A549 (cell line): ENCODE measurements at regions not wholly inside any gene's neighbourhood (a gene's known extent, or its start where the extent isn't known, plus 50 kb on each side); places are given as distances from the start of the nearest gene placed in this dataset.

ENCODE experiments used
- CEBPB ChIP-seq, 2 experiments: fragments of >200 bp in 1 of 2; sonication (Bioruptor Twin) in 1 of 2; formaldehyde crosslinking in 1 of 2; IDR thresholded peaks; 2 replicates each; pipeline ENCODE4 v1.6.1; 2012 to 2016
- CHD4 ChIP-seq: fragments of 200-600 bp; sonication (generic); IDR thresholded peaks from 2 replicates; pipeline ENCODE4 v1.6.1; 2016; ENCODE audit warnings: antibody characterized with exemption, mild to moderate bottlenecking, borderline replicate concordance
- GATA3 ChIP-seq: IDR thresholded peaks from 2 replicates; pipeline ENCODE4 v1.6.1; 2012; ENCODE audit warnings: borderline replicate concordance
- HMGXB4 ChIP-seq: fragments of 250-450 bp; sonication (Bioruptor Pico); IDR thresholded peaks from 2 replicates; pipeline ENCODE4 v1.5.0; 2021; ENCODE audit warnings: mild to moderate bottlenecking, moderate library complexity, borderline replicate concordance
- HOXA7 ChIP-seq: fragments of 250-450 bp; sonication (Bioruptor Pico); IDR thresholded peaks from 2 replicates; pipeline ENCODE4 v1.5.0; 2020; ENCODE audit warnings: mild to moderate bottlenecking, moderate library complexity
- MAX ChIP-seq: IDR thresholded peaks from 2 replicates; pipeline ENCODE4 v1.6.1; 2012
- POLR2A ChIP-seq: IDR thresholded peaks from 2 replicates; pipeline ENCODE4 v1.6.1; 2012; ENCODE audit warnings: mild to moderate bottlenecking, low read length
- RAD21 ChIP-seq, 2 experiments: fragments of >200 bp in 1 of 2; sonication (Bioruptor Twin) in 1 of 2; formaldehyde crosslinking in 1 of 2; IDR thresholded peaks in 1 of 2; conservative IDR thresholded peaks in 1 of 2; 2 replicates in 1 of 2; 3 replicates in 1 of 2; pipeline ENCODE4 v1.6.1; 2012 to 2018; ENCODE audit warnings: inconsistent platforms in 1 of 2
- RCOR1 ChIP-seq: fragments of 150-350 bp; IDR thresholded peaks from 2 replicates; pipeline ENCODE4 v1.6.1; 2014; ENCODE audit warnings: antibody characterized with exemption, low read length, low read depth
- RFX5 ChIP-seq: fragments of 450-650 bp; IDR thresholded peaks from 2 replicates; pipeline ENCODE4 v1.7.1; 2014; ENCODE audit warnings: antibody characterized with exemption, mild to moderate bottlenecking, moderate library complexity
- TP53 ChIP-seq: fragments of 250-450 bp; sonication (Bioruptor Pico); IDR thresholded peaks from 2 replicates; pipeline ENCODE4 v1.5.0; 2021; ENCODE audit warnings: mild to moderate bottlenecking, moderate library complexity
- USF2 ChIP-seq: fragments of 450-650 bp; IDR thresholded peaks from 2 replicates; pipeline ENCODE4 v1.6.1; 2014; ENCODE audit warnings: antibody characterized with exemption
- TF ChIP-seq, protein P1 (sequence below): fragments of >200 bp; sonication (Bioruptor Twin); formaldehyde crosslinking; IDR thresholded peaks from 3 replicates; pipeline ENCODE4 v1.5.1; 2016
- TF ChIP-seq, protein P2 (sequence below): IDR thresholded peaks from 2 replicates; pipeline ENCODE4 v1.6.1; 2012; ENCODE audit warnings: low read depth, borderline replicate concordance

DNA sequence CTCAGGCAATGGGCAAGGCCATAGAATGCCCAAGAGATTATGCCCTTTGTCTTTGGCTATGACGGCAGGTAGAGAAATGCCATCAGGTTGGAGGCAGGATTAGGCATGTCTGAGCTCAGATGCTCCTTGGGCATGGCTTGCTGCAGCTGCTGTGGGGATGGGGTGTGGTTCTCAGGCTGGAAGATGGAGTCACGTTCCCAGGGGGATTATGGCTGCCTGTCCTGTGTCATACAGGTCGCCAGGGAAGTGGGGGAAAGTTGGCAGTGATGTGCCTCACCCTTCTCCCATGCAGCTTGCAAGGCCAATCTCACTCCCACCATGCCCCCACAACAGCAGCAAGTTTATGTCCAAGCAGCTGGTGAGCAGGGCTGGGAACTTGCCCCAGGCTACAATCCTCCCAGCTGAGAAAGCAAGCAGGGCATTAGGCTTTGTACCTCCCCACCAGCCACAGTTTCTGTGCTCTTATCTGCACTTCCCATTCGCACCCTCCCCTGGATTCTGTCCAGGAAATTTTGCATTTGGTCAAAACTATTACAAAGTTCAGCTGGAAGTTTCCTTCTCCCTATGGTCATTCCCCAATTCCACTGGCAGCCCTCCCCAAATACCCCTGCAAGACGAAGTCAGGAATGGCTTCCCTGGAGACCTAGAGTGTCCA is 1788.0 kb upstream of the NUDT12 start:
- TF ChIP-seq TP53 (CRISPR knock-in tag) (no peak), RFX5 (no peak), POLR2A (no peak), CEBPB (IDR thresholded peaks at IDR 0.05) (no peak), HMGXB4 (CRISPR knock-in tag) (no peak), USF2 (no peak), MAX (no peak), HOXA7 (no peak), RAD21 (conservative IDR thresholded peaks at IDR 0.05 in 1 of 2, IDR thresholded peaks at IDR 0.05 in 1 of 2) (no peak), CHD4 (no peak), GATA3 (no peak), RCOR1 (no peak)
- TF ChIP-seq, protein P1, sequence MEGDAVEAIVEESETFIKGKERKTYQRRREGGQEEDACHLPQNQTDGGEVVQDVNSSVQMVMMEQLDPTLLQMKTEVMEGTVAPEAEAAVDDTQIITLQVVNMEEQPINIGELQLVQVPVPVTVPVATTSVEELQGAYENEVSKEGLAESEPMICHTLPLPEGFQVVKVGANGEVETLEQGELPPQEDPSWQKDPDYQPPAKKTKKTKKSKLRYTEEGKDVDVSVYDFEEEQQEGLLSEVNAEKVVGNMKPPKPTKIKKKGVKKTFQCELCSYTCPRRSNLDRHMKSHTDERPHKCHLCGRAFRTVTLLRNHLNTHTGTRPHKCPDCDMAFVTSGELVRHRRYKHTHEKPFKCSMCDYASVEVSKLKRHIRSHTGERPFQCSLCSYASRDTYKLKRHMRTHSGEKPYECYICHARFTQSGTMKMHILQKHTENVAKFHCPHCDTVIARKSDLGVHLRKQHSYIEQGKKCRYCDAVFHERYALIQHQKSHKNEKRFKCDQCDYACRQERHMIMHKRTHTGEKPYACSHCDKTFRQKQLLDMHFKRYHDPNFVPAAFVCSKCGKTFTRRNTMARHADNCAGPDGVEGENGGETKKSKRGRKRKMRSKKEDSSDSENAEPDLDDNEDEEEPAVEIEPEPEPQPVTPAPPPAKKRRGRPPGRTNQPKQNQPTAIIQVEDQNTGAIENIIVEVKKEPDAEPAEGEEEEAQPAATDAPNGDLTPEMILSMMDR, result no peak
- TF ChIP-seq, protein P2, sequence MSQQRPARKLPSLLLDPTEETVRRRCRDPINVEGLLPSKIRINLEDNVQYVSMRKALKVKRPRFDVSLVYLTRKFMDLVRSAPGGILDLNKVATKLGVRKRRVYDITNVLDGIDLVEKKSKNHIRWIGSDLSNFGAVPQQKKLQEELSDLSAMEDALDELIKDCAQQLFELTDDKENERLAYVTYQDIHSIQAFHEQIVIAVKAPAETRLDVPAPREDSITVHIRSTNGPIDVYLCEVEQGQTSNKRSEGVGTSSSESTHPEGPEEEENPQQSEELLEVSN, result no peak
